NT2/D1 (cell line): ENCODE measurements at regions not wholly inside any gene's neighbourhood (a gene's known extent, or its start where the extent isn't known, plus 50 kb on each side); places are given as distances from the start of the nearest gene placed in this dataset.

Source experiments
- SUZ12 ChIP-seq: IDR thresholded peaks from 2 replicates; pipeline ENCODE4 v1.6.1; 2011; ENCODE audit not compliant: insufficient read length, insufficient read depth; ENCODE audit errors: extremely low read depth
- YY1 ChIP-seq: IDR thresholded peaks from 2 replicates; pipeline ENCODE4 v1.6.1; 2011; ENCODE audit not compliant: insufficient read length, insufficient read depth
- ZNF274 ChIP-seq: IDR thresholded peaks from 2 replicates; pipeline ENCODE4 v1.6.1; 2011; ENCODE audit warnings: mild to moderate bottlenecking, low read depth, low read length

DNA sequence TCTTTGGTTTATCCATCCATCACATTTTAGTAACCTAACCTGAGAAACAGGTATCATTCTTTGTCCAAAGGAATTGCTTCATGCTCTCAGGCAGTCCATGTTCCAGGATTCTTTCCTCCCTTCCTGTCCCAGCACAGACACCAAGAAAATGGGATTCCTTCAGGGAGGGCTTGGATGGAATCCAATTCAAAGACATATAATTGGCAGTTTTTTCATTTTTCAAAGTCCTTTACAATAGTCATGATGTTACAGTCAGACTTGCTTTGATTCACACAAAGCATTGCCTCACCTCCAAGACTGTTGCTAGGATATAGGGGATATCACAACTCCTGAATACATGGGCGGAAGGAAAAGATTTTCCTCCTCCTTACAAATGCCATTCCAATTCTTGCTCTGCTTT is 241.4 kb upstream of the ACVR2A start:
- TF ChIP-seq YY1 (no peak), ZNF274 (no peak), SUZ12 (no peak)
